ENCODE measurements at regions not wholly inside any gene's neighbourhood (a gene's known extent, or its start where the extent isn't known, plus 50 kb on each side); places are given as distances from the start of the nearest gene placed in this dataset.

DNA sequence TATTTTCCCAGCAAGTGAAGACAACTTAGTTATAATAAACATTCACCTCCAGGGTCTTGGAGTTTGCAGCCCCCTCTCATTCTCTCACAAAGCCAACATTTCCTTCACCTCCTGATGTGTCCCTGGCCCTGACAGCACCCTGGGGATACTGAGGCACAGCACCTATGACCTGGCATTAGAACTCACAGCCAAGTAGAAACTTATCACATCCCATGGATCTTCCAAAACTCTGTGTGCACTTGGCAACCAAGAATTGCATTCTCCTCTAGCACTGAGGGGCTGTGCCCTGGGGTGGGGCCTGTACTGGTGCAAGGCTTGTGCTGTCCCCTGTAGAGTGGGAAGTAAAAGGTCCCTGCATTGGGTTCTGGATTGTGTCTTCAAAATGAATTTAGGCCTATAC lies 116.7 kb upstream of the IGLL5 start:
- H3K27ac ChIP-seq: no peak overlapping the region
- no peaks in the 10 kb centered on the region for H3K4me1 ChIP-seq
- no peaks in the 10 kb centered on the region for H3K36me3 ChIP-seq
- no peak for ATAC-seq
- TF ChIP-seq EP300 (IDR thresholded peaks at IDR 0.05): no peak
- TF ChIP-seq, protein P1, sequence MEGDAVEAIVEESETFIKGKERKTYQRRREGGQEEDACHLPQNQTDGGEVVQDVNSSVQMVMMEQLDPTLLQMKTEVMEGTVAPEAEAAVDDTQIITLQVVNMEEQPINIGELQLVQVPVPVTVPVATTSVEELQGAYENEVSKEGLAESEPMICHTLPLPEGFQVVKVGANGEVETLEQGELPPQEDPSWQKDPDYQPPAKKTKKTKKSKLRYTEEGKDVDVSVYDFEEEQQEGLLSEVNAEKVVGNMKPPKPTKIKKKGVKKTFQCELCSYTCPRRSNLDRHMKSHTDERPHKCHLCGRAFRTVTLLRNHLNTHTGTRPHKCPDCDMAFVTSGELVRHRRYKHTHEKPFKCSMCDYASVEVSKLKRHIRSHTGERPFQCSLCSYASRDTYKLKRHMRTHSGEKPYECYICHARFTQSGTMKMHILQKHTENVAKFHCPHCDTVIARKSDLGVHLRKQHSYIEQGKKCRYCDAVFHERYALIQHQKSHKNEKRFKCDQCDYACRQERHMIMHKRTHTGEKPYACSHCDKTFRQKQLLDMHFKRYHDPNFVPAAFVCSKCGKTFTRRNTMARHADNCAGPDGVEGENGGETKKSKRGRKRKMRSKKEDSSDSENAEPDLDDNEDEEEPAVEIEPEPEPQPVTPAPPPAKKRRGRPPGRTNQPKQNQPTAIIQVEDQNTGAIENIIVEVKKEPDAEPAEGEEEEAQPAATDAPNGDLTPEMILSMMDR (IDR thresholded peaks at IDR 0.05): no peak
- no peak for TF ChIP-seq POLR2AphosphoS5 (IDR thresholded peaks at IDR 0.05)
- TF ChIP-seq POLR2A (IDR thresholded peaks at IDR 0.05): no peak
- H3K4me3 ChIP-seq: no peak overlapping the region
- H3K9me3 ChIP-seq: peaks cover 0 to 4% (median 0%) of the 10 kb centered on the region in 3 donors
- H3K27me3 ChIP-seq: peaks cover 45% of the 10 kb centered on the region

- no peak for ATAC-seq
- H3K27me3 ChIP-seq: peaks cover 45% of the 10 kb centered on the region
- H3K27ac ChIP-seq: no peak overlapping the region
- WGBS, 2 donors (ENCODE audit: low coverage in 1 of 2): 83% methylated on average over 1 of the region's 4 CpGs; no CpG with 5 or more reads in 1 of the 2 donors
- H3K4me3 ChIP-seq: no peak overlapping the region
- H3K4me1 ChIP-seq: no peaks in the 10 kb centered on the region
- no peak for TF ChIP-seq POLR2AphosphoS5 (IDR thresholded peaks at IDR 0.05)
- no peak for TF ChIP-seq POLR2A (IDR thresholded peaks at IDR 0.05)
- no peak for TF ChIP-seq EP300 (IDR thresholded peaks at IDR 0.05)
- TF ChIP-seq, protein P1 (IDR thresholded peaks at IDR 0.05): no peak
- H3K36me3 ChIP-seq: no peaks in the 10 kb centered on the region
- peaks cover 0 to 4% (median 0%) of the 10 kb centered on the region in 3 donors for H3K9me3 ChIP-seq
Observed at GRCh38 chr22:22771696-22772377, 115.8 kb upstream of the IGLL5 start.

DNA sequence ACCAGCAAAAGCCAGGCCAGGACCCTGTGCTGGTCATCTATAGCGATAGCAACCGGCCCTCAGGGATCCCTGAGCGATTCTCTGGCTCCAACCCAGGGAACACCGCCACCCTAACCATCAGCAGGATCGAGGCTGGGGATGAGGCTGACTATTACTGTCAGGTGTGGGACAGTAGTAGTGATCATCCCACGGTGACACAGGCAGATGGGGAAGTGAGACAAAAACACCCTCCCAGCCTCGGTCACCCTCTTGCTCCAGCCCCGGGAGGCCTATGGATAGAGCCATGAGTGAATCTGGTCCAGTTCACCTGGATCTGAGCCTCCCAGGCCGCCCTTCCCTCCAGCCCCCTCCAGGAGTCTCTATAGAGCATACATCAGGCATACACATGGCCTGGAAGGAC lies 115.2 kb upstream of the IGLL5 start:
- peaks cover 41% of the 10 kb centered on the region for H3K27me3 ChIP-seq
- peaks cover 0 to 4% (median 0%) of the 10 kb centered on the region in 3 donors for H3K9me3 ChIP-seq
- TF ChIP-seq EP300 (IDR thresholded peaks at IDR 0.05): no peak
- TF ChIP-seq, protein P1 (IDR thresholded peaks at IDR 0.05): no peak
- no peak for TF ChIP-seq POLR2AphosphoS5 (IDR thresholded peaks at IDR 0.05)
- no peak for TF ChIP-seq POLR2A (IDR thresholded peaks at IDR 0.05)
- no peak overlapping the region for H3K27ac ChIP-seq
- ATAC-seq: no peak
- no peaks in the 10 kb centered on the region for H3K36me3 ChIP-seq
- H3K4me3 ChIP-seq: no peak overlapping the region
- no peaks in the 10 kb centered on the region for H3K4me1 ChIP-seq
- 86% methylated on average over 3 of the region's 9 CpGs; no CpG with 5 or more reads in 1 of the 2 donors for WGBS, 2 donors (ENCODE audit: low coverage in 1 of 2)

- Histone ChIP-seq H3K4me1 (no peaks in the 10 kb centered on the region), H3K36me3 (no peaks in the 10 kb centered on the region), H3K27ac (no peak overlapping the region), H3K4me3 (no peak overlapping the region), H3K9me3 (peaks cover 0 to 4% (median 0%) of the 10 kb centered on the region in 3 donors), H3K27me3 (peaks cover 37% of the 10 kb centered on the region)
- ATAC-seq: no peak
- WGBS, 2 donors (ENCODE audit: low coverage in 1 of 2): no CpG with 5 or more reads among the region's 2 CpGs
- TF ChIP-seq POLR2AphosphoS5 (IDR thresholded peaks at IDR 0.05) (no peak), EP300 (IDR thresholded peaks at IDR 0.05) (no peak), POLR2A (IDR thresholded peaks at IDR 0.05) (no peak)
- TF ChIP-seq, protein P1 (IDR thresholded peaks at IDR 0.05): no peak
Observed at GRCh38 chr22:22772883-22773282, 114.7 kb upstream of the IGLL5 start.

DNA sequence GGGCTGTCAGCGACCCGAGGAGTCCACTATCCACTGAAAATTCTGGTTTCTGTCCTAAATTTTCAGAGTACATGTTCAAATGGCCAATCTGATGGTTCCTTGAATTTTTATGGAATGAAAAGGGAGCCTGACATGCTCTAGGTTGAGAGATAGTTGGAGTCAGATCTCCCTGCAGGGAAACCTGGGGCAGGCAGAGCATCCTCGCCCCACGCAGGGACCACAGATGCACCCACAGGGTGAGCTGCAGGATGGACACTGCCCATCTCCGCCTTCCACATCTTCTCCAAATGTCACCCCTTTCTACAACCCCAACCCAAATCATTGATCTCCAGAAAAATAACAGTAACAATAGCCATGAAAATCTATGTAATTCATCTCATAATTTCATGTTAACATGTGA lies 114.2 kb upstream of the IGLL5 start:
- H3K36me3 ChIP-seq: no peaks in the 10 kb centered on the region
- 88 to 100% methylated on average over 1 to 3 of the region's 5 CpGs for WGBS, 2 donors (ENCODE audit: low coverage in 1 of 2)

More for the DNA sequence above, 114.2 kb upstream of the IGLL5 start:
- ATAC-seq: no peak
- Histone ChIP-seq H3K9me3 (peaks cover 0 to 4% (median 0%) of the 10 kb centered on the region in 3 donors), H3K27me3 (peaks cover 31% of the 10 kb centered on the region), H3K4me1 (no peaks in the 10 kb centered on the region), H3K4me3 (no peak overlapping the region), H3K27ac (no peak overlapping the region)
- TF ChIP-seq, protein P1 (IDR thresholded peaks at IDR 0.05): no peak

All from gastroesophageal sphincter (tissue), 4 donors.